KMS-11 (cell line): ENCODE measurements at regions not wholly inside any gene's neighbourhood (a gene's known extent, or its start where the extent isn't known, plus 50 kb on each side); places are given as distances from the start of the nearest gene placed in this dataset.

ENCODE experiments used
- H2AFZ ChIP-seq: fragments of 200-600 bp; sonication (generic); 2 replicates; pipeline ENCODE4 v1.6.1; 2016; ENCODE audit warnings: antibody characterized with exemption, mixed run types, low read depth
- H3K27ac ChIP-seq: fragments of 200-600 bp; sonication (generic); 2 replicates; pipeline ENCODE4 v1.6.1; 2016; ENCODE audit warnings: mild to moderate bottlenecking, mixed run types
- H3K27me3 ChIP-seq: fragments of 200-600 bp; sonication (generic); 2 replicates; pipeline ENCODE4 v1.6.1; 2017; ENCODE audit warnings: mild to moderate bottlenecking, low read depth, mixed run types, moderate library complexity; ENCODE audit not compliant: insufficient read depth
- H3K36me3 ChIP-seq: fragments of 200-600 bp; sonication (generic); 2 replicates; pipeline ENCODE4 v1.6.1; 2017; ENCODE audit warnings: mild to moderate bottlenecking, mixed run types; ENCODE audit not compliant: insufficient read depth
- H3K4me1 ChIP-seq: fragments of 200-600 bp; sonication (generic); 2 replicates; pipeline ENCODE4 v1.6.1; 2016; ENCODE audit warnings: mild to moderate bottlenecking, low read depth, mixed run types; ENCODE audit not compliant: poor library complexity, severe bottlenecking
- H3K4me2 ChIP-seq: fragments of 200-600 bp; sonication (generic); 2 replicates; pipeline ENCODE4 v1.7.0; 2016; ENCODE audit warnings: mild to moderate bottlenecking, mixed run types
- H3K4me3 ChIP-seq: fragments of 200-600 bp; sonication (generic); IDR thresholded peaks from 2 replicates; pipeline ENCODE4 v1.6.1; 2017; ENCODE audit warnings: low read depth, low read length, mixed read lengths; ENCODE audit not compliant: insufficient read depth
- H3K79me2 ChIP-seq: fragments of 200-600 bp; sonication (generic); 2 replicates; pipeline ENCODE4 v1.6.1; 2016; ENCODE audit warnings: low read depth, mixed run types; ENCODE audit not compliant: insufficient read depth
- H3K9ac ChIP-seq: fragments of 200-600 bp; sonication (generic); 2 replicates; pipeline ENCODE4 v1.6.1; 2016; ENCODE audit warnings: mild to moderate bottlenecking, mixed run types
- H4K20me1 ChIP-seq: fragments of 200-600 bp; sonication (generic); 2 replicates; pipeline ENCODE4 v1.6.1; 2016; ENCODE audit warnings: mild to moderate bottlenecking, mixed run types; ENCODE audit not compliant: insufficient read depth
- TF ChIP-seq, protein P1 (sequence below): fragments of 200-600 bp; sonication (generic); conservative IDR thresholded peaks from 2 replicates; pipeline ENCODE4 v1.6.1; 2017; ENCODE audit warnings: low read depth, mild to moderate bottlenecking, antibody characterized with exemption, low read length, moderate library complexity, mixed read lengths

DNA sequence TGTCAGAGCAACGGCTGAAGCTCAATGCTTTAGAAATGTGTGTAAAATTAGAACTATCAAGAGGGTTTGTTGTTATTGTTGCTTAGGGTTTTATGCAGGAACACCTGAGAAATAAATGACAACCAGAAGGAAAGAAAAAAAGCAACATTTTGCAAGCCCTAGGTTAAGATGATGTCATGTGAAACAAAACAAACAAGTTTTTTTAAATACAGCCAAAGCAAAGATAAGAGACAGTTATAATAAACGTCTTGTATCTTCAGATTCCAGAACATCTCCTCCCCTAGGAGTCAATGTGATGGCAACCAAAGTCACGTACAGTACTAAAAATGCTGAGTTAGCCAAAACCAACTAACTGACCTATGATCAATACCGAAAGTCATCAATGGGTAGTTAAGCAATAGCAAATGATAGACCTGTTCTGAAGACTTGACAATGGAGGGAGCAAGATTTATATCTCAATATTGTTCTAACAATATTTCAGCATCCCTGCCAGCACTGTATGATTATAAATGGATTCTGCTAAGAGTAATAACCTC lies 55.3 kb upstream of the NOCT start:
- Histone ChIP-seq H3K36me3 (no peaks in the 10 kb centered on the region), H3K79me2 (no peaks in the 10 kb centered on the region), H2AFZ (no peak overlapping the region), H3K27me3 (no peaks in the 10 kb centered on the region), H3K27ac (no peak overlapping the region), H3K4me3 (no peak overlapping the region), H3K4me1 (no peaks in the 10 kb centered on the region), H3K9ac (no peak overlapping the region), H3K4me2 (no peak overlapping the region), H4K20me1 (no peaks in the 10 kb centered on the region)
- TF ChIP-seq, protein P1, sequence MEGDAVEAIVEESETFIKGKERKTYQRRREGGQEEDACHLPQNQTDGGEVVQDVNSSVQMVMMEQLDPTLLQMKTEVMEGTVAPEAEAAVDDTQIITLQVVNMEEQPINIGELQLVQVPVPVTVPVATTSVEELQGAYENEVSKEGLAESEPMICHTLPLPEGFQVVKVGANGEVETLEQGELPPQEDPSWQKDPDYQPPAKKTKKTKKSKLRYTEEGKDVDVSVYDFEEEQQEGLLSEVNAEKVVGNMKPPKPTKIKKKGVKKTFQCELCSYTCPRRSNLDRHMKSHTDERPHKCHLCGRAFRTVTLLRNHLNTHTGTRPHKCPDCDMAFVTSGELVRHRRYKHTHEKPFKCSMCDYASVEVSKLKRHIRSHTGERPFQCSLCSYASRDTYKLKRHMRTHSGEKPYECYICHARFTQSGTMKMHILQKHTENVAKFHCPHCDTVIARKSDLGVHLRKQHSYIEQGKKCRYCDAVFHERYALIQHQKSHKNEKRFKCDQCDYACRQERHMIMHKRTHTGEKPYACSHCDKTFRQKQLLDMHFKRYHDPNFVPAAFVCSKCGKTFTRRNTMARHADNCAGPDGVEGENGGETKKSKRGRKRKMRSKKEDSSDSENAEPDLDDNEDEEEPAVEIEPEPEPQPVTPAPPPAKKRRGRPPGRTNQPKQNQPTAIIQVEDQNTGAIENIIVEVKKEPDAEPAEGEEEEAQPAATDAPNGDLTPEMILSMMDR, result no peak

DNA sequence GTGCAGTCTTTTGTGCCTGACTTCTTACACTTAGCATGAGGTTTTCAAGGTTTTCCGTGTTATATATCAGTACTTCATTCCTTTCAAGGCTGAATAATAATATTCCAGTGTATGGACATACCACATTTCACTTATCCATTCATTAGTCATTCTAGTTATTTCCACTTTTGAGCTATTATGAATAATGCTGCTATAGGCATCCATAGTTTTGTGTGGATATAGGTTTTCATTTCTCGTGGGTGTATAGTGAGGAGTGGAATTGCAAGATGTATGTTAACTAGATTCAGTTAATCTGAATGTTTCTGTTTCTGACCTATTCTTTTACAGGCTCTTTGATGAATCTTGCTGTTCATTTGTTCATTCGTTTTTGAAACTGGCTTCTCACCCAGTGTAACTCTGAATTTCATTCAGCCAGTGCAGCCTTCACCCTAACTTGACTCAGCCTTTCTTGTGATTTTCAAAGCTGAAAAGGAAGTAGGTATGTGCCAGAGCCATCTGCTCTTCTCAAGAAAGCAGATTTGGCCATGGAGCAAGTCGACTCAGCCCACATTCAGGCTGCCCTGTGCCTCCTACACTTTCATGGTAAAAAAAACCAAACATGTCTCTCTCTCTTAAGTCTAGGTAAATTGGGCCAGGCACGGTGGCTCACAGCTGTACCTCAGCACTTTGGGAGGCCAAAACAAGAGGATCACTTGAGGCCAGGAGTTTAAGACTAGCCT lies 56.3 kb upstream of the NOCT start:
- Histone ChIP-seq H3K27me3 (no peaks in the 10 kb centered on the region), H3K36me3 (no peaks in the 10 kb centered on the region), H3K9ac (no peak overlapping the region), H3K4me2 (no peak overlapping the region), H3K27ac (no peak overlapping the region), H2AFZ (no peak overlapping the region), H3K4me3 (no peak overlapping the region), H3K4me1 (no peaks in the 10 kb centered on the region), H3K79me2 (no peaks in the 10 kb centered on the region), H4K20me1 (no peaks in the 10 kb centered on the region)
- TF ChIP-seq, protein P1, result no peak

DNA sequence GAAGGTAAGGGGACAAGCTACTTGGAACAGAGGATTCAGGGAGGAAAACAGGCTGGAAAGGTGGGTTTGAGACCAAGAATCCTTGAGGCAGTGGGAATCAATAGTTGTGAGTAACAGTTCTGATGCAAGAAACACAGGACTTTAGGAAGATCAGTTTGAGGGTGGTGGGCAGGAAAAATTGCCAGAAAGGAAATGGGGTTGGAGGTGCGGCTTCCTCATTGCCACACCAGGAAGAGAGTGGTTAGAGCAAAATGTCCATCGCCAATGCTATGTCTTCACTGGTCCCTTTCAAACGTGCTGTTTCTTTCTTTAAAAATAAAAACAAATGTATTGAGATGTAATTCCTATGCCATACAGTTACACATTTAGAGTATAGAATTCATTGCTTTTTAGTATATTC lies 57.1 kb upstream of the NOCT start:
- Histone ChIP-seq H3K4me2 (no peak overlapping the region), H3K79me2 (no peaks in the 10 kb centered on the region), H3K27me3 (no peaks in the 10 kb centered on the region), H3K9ac (no peak overlapping the region), H4K20me1 (no peaks in the 10 kb centered on the region), H3K4me3 (no peak overlapping the region), H3K4me1 (no peaks in the 10 kb centered on the region), H2AFZ (no peak overlapping the region), H3K27ac (no peak overlapping the region), H3K36me3 (no peaks in the 10 kb centered on the region)
- TF ChIP-seq, protein P1, result no peak

GRCh38 chr4:138957302-138957701 lies 58.3 kb upstream of the NOCT start:
- Histone ChIP-seq H3K36me3 (no peaks in the 10 kb centered on the region), H3K4me1 (no peaks in the 10 kb centered on the region), H4K20me1 (no peaks in the 10 kb centered on the region), H3K4me3 (no peak overlapping the region), H3K79me2 (no peaks in the 10 kb centered on the region), H3K27ac (no peak overlapping the region), H3K9ac (no peak overlapping the region), H2AFZ (no peak overlapping the region), H3K27me3 (no peaks in the 10 kb centered on the region), H3K4me2 (no peak overlapping the region)
- TF ChIP-seq, protein P1, result no peak
